GM19395 (cell line): ENCODE measurements at regions not wholly inside any gene's neighbourhood (a gene's known extent, or its start where the extent isn't known, plus 50 kb on each side); places are given as distances from the start of the nearest gene placed in this dataset.

Experiments used
- ATAC-seq: cut with Tn5 transposase; IDR thresholded peaks from one replicate; pipeline ENCODE4 v1.9.1; 2021; ENCODE audit warnings: mild to moderate bottlenecking, moderate library complexity; ENCODE audit not compliant: unreplicated experiment

- peak; percentile 93 for ATAC-seq
Observed at GRCh38 chr9:3732077-3733038, 206.6 kb upstream of the RFX3 start.

- ATAC-seq = peak; percentile 48
Observed at GRCh38 chr9:3730511-3730922, 204.7 kb upstream of the RFX3 start.

- no peak for ATAC-seq
Observed at GRCh38 chr9:3721096-3721495, 195.3 kb upstream of the RFX3 start.

GRCh38 chr9:3719286-3719685 lies 193.5 kb upstream of the RFX3 start:
- ATAC-seq = no peak

- ATAC-seq = no peak
Observed at GRCh38 chr9:3716415-3716814, 190.6 kb upstream of the RFX3 start.

- no peak for ATAC-seq
Observed at GRCh38 chr9:3708751-3709150, 182.9 kb upstream of the RFX3 start.

- ATAC-seq = no peak
Observed at GRCh38 chr9:3704890-3705289, 179.1 kb upstream of the RFX3 start.

- ATAC-seq = no peak
Observed at GRCh38 chr9:3700772-3701171, 175.0 kb upstream of the RFX3 start.

GRCh38 chr9:3699883-3700282 lies 174.1 kb upstream of the RFX3 start:
- no peak for ATAC-seq

- no peak for ATAC-seq
Observed at GRCh38 chr9:3698531-3698930, 172.7 kb upstream of the RFX3 start.

GRCh38 chr9:3698076-3698475 lies 172.3 kb upstream of the RFX3 start:
- no peak for ATAC-seq

GRCh38 chr9:3696368-3696767 lies 170.6 kb upstream of the RFX3 start:
- no peak for ATAC-seq

GRCh38 chr9:3692606-3693005 lies 166.8 kb upstream of the RFX3 start:
- no peak for ATAC-seq

GRCh38 chr9:3689555-3689954 lies 163.8 kb upstream of the RFX3 start:
- no peak for ATAC-seq

- no peak for ATAC-seq
Observed at GRCh38 chr9:3687145-3687544, 161.3 kb upstream of the RFX3 start.

GRCh38 chr9:3682186-3682585 lies 156.4 kb upstream of the RFX3 start:
- no peak for ATAC-seq

GRCh38 chr9:3677541-3677940 lies 151.7 kb upstream of the RFX3 start:
- no peak for ATAC-seq

GRCh38 chr9:3676766-3677165 lies 151.0 kb upstream of the RFX3 start:
- ATAC-seq = no peak

- ATAC-seq = no peak
Observed at GRCh38 chr9:3675946-3676345, 150.1 kb upstream of the RFX3 start.

- no peak for ATAC-seq
Observed at GRCh38 chr9:3674561-3674960, 148.8 kb upstream of the RFX3 start.

GRCh38 chr9:3672399-3672798 lies 146.6 kb upstream of the RFX3 start:
- ATAC-seq = no peak

GRCh38 chr9:3664044-3664443 lies 138.2 kb upstream of the RFX3 start:
- no peak for ATAC-seq

- no peak for ATAC-seq
Observed at GRCh38 chr9:3662671-3663070, 136.9 kb upstream of the RFX3 start.
